Lower leg skin (tissue), 4 donors: ENCODE measurements at regions not wholly inside any gene's neighbourhood (a gene's known extent, or its start where the extent isn't known, plus 50 kb on each side); places are given as distances from the start of the nearest gene placed in this dataset.

Source experiments
- DNase-seq, 2 donors: peaks; one replicate each; pipeline ENCODE4 v3.0.0-alpha.2; 2019; ENCODE audit warnings: low spot score in 2 of 2
- H3K4me3 ChIP-seq: fragments of 200-600 bp; sonication (generic); 2 replicates; pipeline ENCODE4 v1.5.1; 2017; ENCODE audit warnings: mild to moderate bottlenecking, low read depth; ENCODE audit not compliant: poor library complexity, severe bottlenecking
- POLR2A ChIP-seq, 2 donors: fragments of 450-650 bp; IDR thresholded peaks; one replicate each; pipeline ENCODE4 v1.6.1; 2016 to 2017; ENCODE audit warnings: antibody characterized with exemption in 2 of 2, mild to moderate bottlenecking in 1 of 2, moderate library complexity in 1 of 2
- WGBS, 2 donors: methylation state at CpG; one replicate each; pipeline ENCODE4 v1.1.5; 2018; 5-methylcytosine and 5-hydroxymethylcytosine counted together
- intact Hi-C: fragments of 100-400 bp; cut with DNase I; formaldehyde crosslinking; loops from one replicate; pipeline ENCODE4 v1.15.0; 2023; ENCODE audit warnings: low total_unique reads
- TF ChIP-seq, protein P1 (sequence below), 3 donors: fragments of 450-650 bp; IDR thresholded peaks; one replicate each; pipeline ENCODE4 v1.5.1; 2016; ENCODE audit warnings: antibody characterized with exemption in 3 of 3, mild to moderate bottlenecking in 3 of 3, moderate library complexity in 2 of 3

DNA sequence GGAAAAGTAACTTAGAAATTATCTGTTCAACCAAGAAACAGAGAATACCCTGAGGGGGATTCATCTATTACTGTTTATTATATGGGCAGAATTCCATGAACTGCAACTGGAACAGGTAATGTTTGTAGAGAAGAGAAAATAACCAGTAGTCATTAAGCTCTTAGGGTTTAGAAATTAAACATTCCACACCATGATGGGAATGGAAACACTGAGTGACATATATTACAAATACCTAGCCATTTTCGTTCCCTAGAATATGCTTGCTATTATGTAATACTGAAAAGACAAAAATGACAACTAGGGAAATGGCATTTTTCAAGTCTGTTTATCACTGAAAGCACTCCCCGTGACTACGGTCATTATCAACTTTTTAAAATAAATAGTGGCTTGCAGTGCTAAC lies 1007.4 kb downstream of the GATA3 start:
- H3K4me3 ChIP-seq, result no peak overlapping the region
- intact Hi-C loops, result no loop called here
- TF ChIP-seq POLR2A (IDR thresholded peaks at IDR 0.05), result no peak
- TF ChIP-seq, protein P1, sequence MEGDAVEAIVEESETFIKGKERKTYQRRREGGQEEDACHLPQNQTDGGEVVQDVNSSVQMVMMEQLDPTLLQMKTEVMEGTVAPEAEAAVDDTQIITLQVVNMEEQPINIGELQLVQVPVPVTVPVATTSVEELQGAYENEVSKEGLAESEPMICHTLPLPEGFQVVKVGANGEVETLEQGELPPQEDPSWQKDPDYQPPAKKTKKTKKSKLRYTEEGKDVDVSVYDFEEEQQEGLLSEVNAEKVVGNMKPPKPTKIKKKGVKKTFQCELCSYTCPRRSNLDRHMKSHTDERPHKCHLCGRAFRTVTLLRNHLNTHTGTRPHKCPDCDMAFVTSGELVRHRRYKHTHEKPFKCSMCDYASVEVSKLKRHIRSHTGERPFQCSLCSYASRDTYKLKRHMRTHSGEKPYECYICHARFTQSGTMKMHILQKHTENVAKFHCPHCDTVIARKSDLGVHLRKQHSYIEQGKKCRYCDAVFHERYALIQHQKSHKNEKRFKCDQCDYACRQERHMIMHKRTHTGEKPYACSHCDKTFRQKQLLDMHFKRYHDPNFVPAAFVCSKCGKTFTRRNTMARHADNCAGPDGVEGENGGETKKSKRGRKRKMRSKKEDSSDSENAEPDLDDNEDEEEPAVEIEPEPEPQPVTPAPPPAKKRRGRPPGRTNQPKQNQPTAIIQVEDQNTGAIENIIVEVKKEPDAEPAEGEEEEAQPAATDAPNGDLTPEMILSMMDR (IDR thresholded peaks at IDR 0.05), result no peak
- no peak for DNase-seq
- WGBS, 2 donors, result 76 to 80% methylated on average over 3 of the region's 3 CpGs

DNA sequence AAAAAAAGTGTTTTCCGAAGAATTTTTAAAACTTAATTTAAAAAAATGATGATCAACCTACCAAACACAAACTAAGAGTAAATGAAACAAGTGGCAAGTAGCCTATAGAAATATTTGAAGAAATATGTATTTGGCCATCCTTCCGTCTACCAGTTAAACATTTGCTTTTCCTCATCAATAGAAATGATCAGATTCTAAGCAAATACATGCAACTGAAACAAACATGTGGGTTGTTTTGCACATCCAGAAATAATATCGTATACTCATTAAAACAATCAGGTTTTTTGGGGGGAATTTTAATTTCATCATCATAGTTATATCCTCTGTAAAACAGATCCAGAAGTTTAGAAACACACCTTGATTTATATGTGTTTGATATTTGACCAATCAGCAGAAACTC lies 1011.7 kb downstream of the GATA3 start:
- H3K4me3 ChIP-seq, result no peak overlapping the region
- no peak for DNase-seq
- TF ChIP-seq, protein P1 (IDR thresholded peaks at IDR 0.05), result no peak
- TF ChIP-seq POLR2A (IDR thresholded peaks at IDR 0.05), result no peak
- intact Hi-C loops, result no loop called here
- WGBS, 2 donors, result 88 to 94% methylated on average over 3 of the region's 3 CpGs

DNA sequence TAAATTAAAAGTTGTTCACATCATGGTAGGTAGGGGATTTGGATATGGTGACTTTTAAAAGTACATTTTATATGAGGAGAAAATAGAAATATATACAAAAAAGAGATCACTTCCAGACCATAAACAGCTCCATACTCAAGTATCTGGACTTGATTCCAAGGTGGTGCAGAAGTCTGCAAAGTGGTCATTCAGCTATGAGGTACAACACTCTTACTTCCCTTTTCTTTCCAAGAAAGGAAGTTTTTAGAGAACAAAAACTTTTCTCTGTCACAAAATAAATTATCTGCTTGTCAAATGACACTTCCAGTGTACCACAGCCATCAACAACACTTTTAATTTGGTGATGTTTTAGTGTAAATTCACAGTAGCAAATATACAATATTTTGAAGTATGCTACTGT lies 1013.5 kb downstream of the GATA3 start:
- H3K4me3 ChIP-seq, result no peak overlapping the region
- intact Hi-C loops, result no loop called here
- no peak for DNase-seq
- no peak for TF ChIP-seq POLR2A (IDR thresholded peaks at IDR 0.05)
- TF ChIP-seq, protein P1 (IDR thresholded peaks at IDR 0.05), result no peak

DNA sequence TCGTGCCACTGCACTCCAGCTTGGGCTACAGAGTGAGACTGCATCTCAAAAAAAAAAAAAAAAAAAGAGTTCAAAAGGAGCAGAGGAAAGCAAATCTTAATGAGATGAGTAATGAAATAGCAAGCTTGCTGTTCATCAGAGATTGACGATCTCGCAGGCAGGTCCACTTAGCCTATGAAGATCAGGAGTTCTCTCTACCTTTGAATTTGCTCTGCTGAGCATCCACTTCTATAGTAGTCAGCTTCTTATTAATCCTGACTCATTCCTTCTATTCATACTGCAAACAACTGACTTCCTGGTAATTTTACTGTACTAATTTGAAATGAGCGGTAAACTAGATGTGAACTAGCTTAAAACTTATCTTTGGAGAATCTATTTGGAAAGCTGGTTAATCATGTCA lies 1014.6 kb downstream of the GATA3 start:
- no peak overlapping the region for H3K4me3 ChIP-seq
- 59 to 62% methylated on average over 4 of the region's 4 CpGs for WGBS, 2 donors
- no peak for DNase-seq
- TF ChIP-seq, protein P1 (IDR thresholded peaks at IDR 0.05), result no peak
- no peak for TF ChIP-seq POLR2A (IDR thresholded peaks at IDR 0.05)
- intact Hi-C loops, result no loop called here

DNA sequence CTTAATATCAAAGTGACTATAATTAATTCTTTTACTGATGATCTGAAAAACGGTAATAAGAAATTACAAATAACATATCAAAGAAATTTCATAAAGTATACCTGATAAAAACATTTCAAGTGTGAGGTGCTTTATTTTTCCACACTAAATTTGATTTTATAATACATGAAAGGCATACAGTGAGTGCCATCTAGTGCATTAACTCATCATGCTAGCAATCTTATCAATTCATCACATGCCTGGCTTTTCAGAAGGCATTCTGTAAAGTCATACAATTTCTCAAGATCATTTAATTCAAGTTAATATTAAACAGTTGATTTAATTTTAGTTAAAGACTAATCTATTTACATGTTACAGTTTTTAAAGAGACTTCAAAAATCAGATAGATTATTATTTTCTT lies 1020.9 kb downstream of the GATA3 start:
- intact Hi-C loops, result no loop called here
- 58 to 61% methylated on average over 1 of the region's 1 CpG for WGBS, 2 donors
- TF ChIP-seq, protein P1 (IDR thresholded peaks at IDR 0.05), result no peak
- no peak overlapping the region for H3K4me3 ChIP-seq
- DNase-seq, result no peak

DNA sequence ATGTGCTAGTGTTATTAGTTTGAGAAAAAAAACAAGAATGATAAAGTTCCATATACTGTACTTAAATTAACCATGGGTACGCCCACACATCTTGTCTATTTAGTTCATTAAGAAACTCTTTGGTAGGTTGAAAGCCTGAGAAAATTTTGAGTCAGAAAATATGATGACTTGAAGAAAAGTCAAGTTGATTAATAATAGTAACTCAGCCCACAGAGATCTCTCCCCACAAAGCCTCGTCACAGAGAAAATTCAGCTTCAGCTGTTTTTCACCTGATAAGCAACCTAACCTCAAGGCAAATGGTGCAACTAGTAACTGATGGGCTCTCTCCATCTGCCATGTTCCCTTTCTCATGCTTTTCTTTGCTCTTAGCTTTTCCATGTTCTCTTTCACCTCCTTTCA lies 1021.6 kb downstream of the GATA3 start:
- TF ChIP-seq, protein P1 (IDR thresholded peaks at IDR 0.05), result no peak
- intact Hi-C loops, result no loop called here
- DNase-seq, result no peak
- 75 to 82% methylated on average over 2 of the region's 2 CpGs for WGBS, 2 donors
- no peak overlapping the region for H3K4me3 ChIP-seq
